ENCODE measurements at regions not wholly inside any gene's neighbourhood (a gene's known extent, or its start where the extent isn't known, plus 50 kb on each side); places are given as distances from the start of the nearest gene placed in this dataset.

DNA sequence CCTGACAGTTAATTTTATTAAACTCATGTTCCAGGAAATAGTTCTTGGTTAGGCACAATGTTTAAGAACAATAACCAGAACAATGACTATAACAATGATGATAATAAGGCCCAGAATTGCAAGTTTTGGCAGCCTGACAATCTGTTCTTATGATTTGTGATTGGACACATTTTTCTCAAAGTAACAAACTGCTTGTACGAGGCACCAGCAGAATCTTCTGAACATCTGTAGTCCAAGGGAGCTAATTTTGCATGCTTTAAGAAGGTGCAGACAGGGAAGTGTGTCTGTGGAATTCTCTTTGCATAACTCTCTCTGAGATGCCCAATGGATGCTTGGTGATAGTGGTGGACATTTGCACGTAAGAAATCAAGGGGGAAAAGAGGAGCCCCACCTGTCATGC lies 709.3 kb downstream of the SLC4A3 start:
- TF ChIP-seq, protein P1, sequence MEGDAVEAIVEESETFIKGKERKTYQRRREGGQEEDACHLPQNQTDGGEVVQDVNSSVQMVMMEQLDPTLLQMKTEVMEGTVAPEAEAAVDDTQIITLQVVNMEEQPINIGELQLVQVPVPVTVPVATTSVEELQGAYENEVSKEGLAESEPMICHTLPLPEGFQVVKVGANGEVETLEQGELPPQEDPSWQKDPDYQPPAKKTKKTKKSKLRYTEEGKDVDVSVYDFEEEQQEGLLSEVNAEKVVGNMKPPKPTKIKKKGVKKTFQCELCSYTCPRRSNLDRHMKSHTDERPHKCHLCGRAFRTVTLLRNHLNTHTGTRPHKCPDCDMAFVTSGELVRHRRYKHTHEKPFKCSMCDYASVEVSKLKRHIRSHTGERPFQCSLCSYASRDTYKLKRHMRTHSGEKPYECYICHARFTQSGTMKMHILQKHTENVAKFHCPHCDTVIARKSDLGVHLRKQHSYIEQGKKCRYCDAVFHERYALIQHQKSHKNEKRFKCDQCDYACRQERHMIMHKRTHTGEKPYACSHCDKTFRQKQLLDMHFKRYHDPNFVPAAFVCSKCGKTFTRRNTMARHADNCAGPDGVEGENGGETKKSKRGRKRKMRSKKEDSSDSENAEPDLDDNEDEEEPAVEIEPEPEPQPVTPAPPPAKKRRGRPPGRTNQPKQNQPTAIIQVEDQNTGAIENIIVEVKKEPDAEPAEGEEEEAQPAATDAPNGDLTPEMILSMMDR (IDR thresholded peaks at IDR 0.05), result no peak
- TF ChIP-seq POLR2AphosphoS5 (IDR thresholded peaks at IDR 0.05) (no peak), POLR2A (IDR thresholded peaks at IDR 0.05) (no peak)
